T-helper 2 cell treated with Interferon-gamma antibody and Interleukin-4, amounts not matched to agents 5 μg/mL and 100 μg/mL, for 36 hours (primary cell): ENCODE measurements at regions not wholly inside any gene's neighbourhood (a gene's known extent, or its start where the extent isn't known, plus 50 kb on each side); places are given as distances from the start of the nearest gene placed in this dataset.

Source experiments
- DNase-seq: peaks from one replicate; pipeline ENCODE4 v3.0.0; 2021; ENCODE audit warnings: low spot score
- H3K27ac Mint-ChIP-seq: one replicate; pipeline ENCODE4 v1.8.0; 2021; ENCODE audit warnings: mild to moderate bottlenecking, mixed read lengths
- H3K27me3 Mint-ChIP-seq: one replicate; pipeline ENCODE4 v1.8.0; 2021; ENCODE audit warnings: low read depth, mixed read lengths
- H3K36me3 Mint-ChIP-seq: one replicate; pipeline ENCODE4 v1.8.0; 2021; ENCODE audit warnings: low read depth, mixed read lengths
- H3K4me1 Mint-ChIP-seq: one replicate; pipeline ENCODE4 v1.8.0; 2021; ENCODE audit warnings: low read depth, mixed read lengths
- H3K4me3 Mint-ChIP-seq: one replicate; pipeline ENCODE4 v1.8.0; 2022; ENCODE audit warnings: mild to moderate bottlenecking, moderate library complexity, mixed read lengths
- H3K9me3 Mint-ChIP-seq: one replicate; pipeline ENCODE4 v1.8.0; 2021; ENCODE audit warnings: mixed read lengths

GRCh38 chr4:147037069-147037468, 91.4 kb upstream of the TTC29 start:
- H3K36me3 Mint-ChIP-seq: no peaks in the 10 kb centered on the region
- peaks cover 11% of the 10 kb centered on the region for H3K27me3 Mint-ChIP-seq
- DNase-seq: no peak
- no peaks in the 10 kb centered on the region for H3K9me3 Mint-ChIP-seq
- H3K4me1 Mint-ChIP-seq: no peaks in the 10 kb centered on the region
- no peak overlapping the region for H3K27ac Mint-ChIP-seq
- H3K4me3 Mint-ChIP-seq: no peak overlapping the region

GRCh38 chr4:147039976-147040575, 94.4 kb upstream of the TTC29 start:
- H3K4me3 Mint-ChIP-seq: no peak overlapping the region
- no peak overlapping the region for H3K27ac Mint-ChIP-seq
- no peaks in the 10 kb centered on the region for H3K9me3 Mint-ChIP-seq
- H3K36me3 Mint-ChIP-seq: no peaks in the 10 kb centered on the region
- no peak for DNase-seq
- H3K27me3 Mint-ChIP-seq: peaks cover 9% of the 10 kb centered on the region
- no peaks in the 10 kb centered on the region for H3K4me1 Mint-ChIP-seq

- Mint-ChIP-seq H3K4me1 (no peaks in the 10 kb centered on the region), H3K27ac (no peak overlapping the region)
These were observed 95.2 kb upstream of the TTC29 start for GRCh38 chr4:147040874-147041273.

GRCh38 chr4:147041376-147041775, 95.7 kb upstream of the TTC29 start:
- Mint-ChIP-seq H3K4me1 (no peaks in the 10 kb centered on the region), H3K4me3 (no peak overlapping the region), H3K27me3 (peaks cover 7% of the 10 kb centered on the region), H3K36me3 (no peaks in the 10 kb centered on the region), H3K9me3 (no peaks in the 10 kb centered on the region), H3K27ac (no peak overlapping the region)
- no peak for DNase-seq

More at GRCh38 chr4:147040874-147041273, 95.2 kb upstream of the TTC29 start:
- Mint-ChIP-seq H3K27me3 (peaks cover 9% of the 10 kb centered on the region), H3K4me3 (no peak overlapping the region), H3K36me3 (no peaks in the 10 kb centered on the region), H3K9me3 (no peaks in the 10 kb centered on the region)
- no peak for DNase-seq

- Mint-ChIP-seq H3K9me3 (no peaks in the 10 kb centered on the region), H3K27ac (no peak overlapping the region), H3K36me3 (no peaks in the 10 kb centered on the region), H3K27me3 (peaks cover 7% of the 10 kb centered on the region), H3K4me1 (no peaks in the 10 kb centered on the region), H3K4me3 (no peak overlapping the region)
- no peak for DNase-seq
These were observed 96.4 kb upstream of the TTC29 start for GRCh38 chr4:147042046-147042445.

- Mint-ChIP-seq H3K27ac (no peak overlapping the region), H3K4me1 (no peaks in the 10 kb centered on the region), H3K36me3 (no peaks in the 10 kb centered on the region), H3K27me3 (peaks cover 7% of the 10 kb centered on the region), H3K9me3 (no peaks in the 10 kb centered on the region), H3K4me3 (no peak overlapping the region)
- no peak for DNase-seq
These were observed 98.6 kb upstream of the TTC29 start for GRCh38 chr4:147044241-147044640.

GRCh38 chr4:147049946-147050345, 104.3 kb upstream of the TTC29 start:
- Mint-ChIP-seq H3K4me3 (no peak overlapping the region), H3K4me1 (no peaks in the 10 kb centered on the region), H3K27ac (no peak overlapping the region), H3K36me3 (no peaks in the 10 kb centered on the region), H3K27me3 (peaks cover 8% of the 10 kb centered on the region), H3K9me3 (no peaks in the 10 kb centered on the region)
- no peak for DNase-seq

- Mint-ChIP-seq H3K9me3 (no peaks in the 10 kb centered on the region), H3K27me3 (peaks cover 8% of the 10 kb centered on the region), H3K36me3 (no peaks in the 10 kb centered on the region), H3K4me3 (no peak overlapping the region), H3K27ac (no peak overlapping the region), H3K4me1 (no peaks in the 10 kb centered on the region)
- no peak for DNase-seq
These were observed 104.7 kb upstream of the TTC29 start for GRCh38 chr4:147050356-147050765.

GRCh38 chr4:147052361-147052760, 106.7 kb upstream of the TTC29 start:
- Mint-ChIP-seq H3K27ac (no peak overlapping the region), H3K27me3 (peaks cover 8% of the 10 kb centered on the region), H3K4me1 (peaks cover 5% of the 10 kb centered on the region), H3K9me3 (no peaks in the 10 kb centered on the region), H3K4me3 (no peak overlapping the region), H3K36me3 (no peaks in the 10 kb centered on the region)
- DNase-seq: no peak

GRCh38 chr4:147054228-147054872, 108.7 kb upstream of the TTC29 start:
- no peak overlapping the region for H3K27ac Mint-ChIP-seq
- H3K4me1 Mint-ChIP-seq: peaks cover 10% of the 10 kb centered on the region
- no peak for DNase-seq
- H3K9me3 Mint-ChIP-seq: no peaks in the 10 kb centered on the region
- no peaks in the 10 kb centered on the region for H3K36me3 Mint-ChIP-seq
- peaks cover 8% of the 10 kb centered on the region for H3K27me3 Mint-ChIP-seq
- H3K4me3 Mint-ChIP-seq: no peak overlapping the region

- H3K9me3 Mint-ChIP-seq: no peaks in the 10 kb centered on the region
- peak overlapping the region; percentile 81 for H3K4me3 Mint-ChIP-seq
- H3K27ac Mint-ChIP-seq: peak overlapping the region; percentile 89
- peaks cover 5% of the 10 kb centered on the region for H3K27me3 Mint-ChIP-seq
- peaks cover 10% of the 10 kb centered on the region for H3K4me1 Mint-ChIP-seq
- no peak for DNase-seq
- no peaks in the 10 kb centered on the region for H3K36me3 Mint-ChIP-seq
These were observed 111.4 kb upstream of the TTC29 start for GRCh38 chr4:147056940-147057610.

GRCh38 chr4:147057611-147058190, 112.0 kb upstream of the TTC29 start:
- peak overlapping the region; percentile 89 for H3K27ac Mint-ChIP-seq
- no peak for DNase-seq
- H3K36me3 Mint-ChIP-seq: no peaks in the 10 kb centered on the region
- peaks cover 10% of the 10 kb centered on the region for H3K4me1 Mint-ChIP-seq
- no peaks in the 10 kb centered on the region for H3K9me3 Mint-ChIP-seq
- peaks cover 2% of the 10 kb centered on the region for H3K27me3 Mint-ChIP-seq
- peak overlapping the region; percentile 81 for H3K4me3 Mint-ChIP-seq

- H3K27ac Mint-ChIP-seq: no peak overlapping the region
- H3K4me3 Mint-ChIP-seq: no peak overlapping the region
These were observed 113.5 kb upstream of the TTC29 start for GRCh38 chr4:147059064-147059731.

More at GRCh38 chr4:147059064-147059731, 113.5 kb upstream of the TTC29 start:
- Mint-ChIP-seq H3K4me1 (peaks cover 10% of the 10 kb centered on the region), H3K9me3 (no peaks in the 10 kb centered on the region), H3K36me3 (no peaks in the 10 kb centered on the region), H3K27me3 (peaks cover 2% of the 10 kb centered on the region)
- DNase-seq: no peak
